ENCODE measurements at regions not wholly inside any gene's neighbourhood (a gene's known extent, or its start where the extent isn't known, plus 50 kb on each side); places are given as distances from the start of the nearest gene placed in this dataset.

DNA sequence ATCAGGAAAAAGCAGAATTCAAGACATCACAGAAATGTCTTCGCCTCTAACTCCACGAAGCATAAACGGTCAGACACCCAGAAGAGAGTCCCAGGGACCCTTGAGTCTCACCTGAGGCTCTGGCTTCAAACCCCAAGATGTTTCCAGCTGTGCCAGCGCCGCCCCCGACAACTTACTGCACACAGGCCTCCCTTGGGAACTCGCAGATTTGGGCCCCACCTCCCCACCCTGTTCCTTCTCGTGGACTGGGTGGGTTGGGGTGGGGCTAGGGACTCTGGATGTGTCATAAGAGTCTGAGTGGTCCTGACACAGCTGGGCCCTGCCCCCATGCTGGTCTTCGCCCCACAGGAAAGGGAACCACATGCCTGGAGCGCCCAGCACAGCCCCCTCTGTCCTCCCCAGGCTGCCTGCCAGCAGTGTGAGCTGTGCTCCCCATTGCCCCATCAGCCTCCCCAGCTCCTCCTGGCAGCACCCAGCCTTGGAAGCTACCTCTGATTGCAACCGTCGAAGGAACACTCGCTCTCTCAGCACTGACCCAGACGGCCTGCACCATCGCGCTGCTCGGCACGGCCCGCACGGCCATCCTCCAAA lies 147.5 kb downstream of the CRYBB2 start (continued):
- no peak for TF ChIP-seq SIX5 (IDR thresholded peaks at IDR 0.05; ENCODE audit: low read depth, low read length)
- TF ChIP-seq CREB1 (IDR thresholded peaks at IDR 0.05), result no peak
- TF ChIP-seq TAF1 (IDR thresholded peaks at IDR 0.05; ENCODE audit: low read depth, low read length), result no peak
- no peak for TF ChIP-seq PHF8 (conservative IDR thresholded peaks at IDR 0.05; ENCODE audit: low read depth, low read length)
- no peak for TF ChIP-seq HDAC6 (IDR thresholded peaks at IDR 0.05; ENCODE audit: low read depth, low read length)
- TF ChIP-seq RBBP5 (IDR thresholded peaks at IDR 0.05; ENCODE audit: borderline replicate concordance, low read depth, low read length), result no peak

Measured in H1 (cell line).